ENCODE measurements at regions not wholly inside any gene's neighbourhood (a gene's known extent, or its start where the extent isn't known, plus 50 kb on each side); places are given as distances from the start of the nearest gene placed in this dataset.

- Histone ChIP-seq H3F3A (ENCODE audit: insufficient read depth, low read length, poor library complexity, severe bottlenecking) (no peaks in the 10 kb centered on the region), H3K36me3 (ENCODE audit: insufficient read depth, low read length) (no peaks in the 10 kb centered on the region), H3K9me3 (ENCODE audit: low read length) (no peaks in the 10 kb centered on the region), H3K9ac (ENCODE audit: low read length) (no peak overlapping the region), H3K79me2 (replicated peaks; ENCODE audit: insufficient read depth, low read length) (no peaks in the 10 kb centered on the region), H3K27me3 (ENCODE audit: insufficient read depth, low read depth, low read length) (no peaks in the 10 kb centered on the region), H3K4me2 (ENCODE audit: low read length) (no peak overlapping the region), H3K27ac (ENCODE audit: low read length) (no peak overlapping the region), H3K9me2 (ENCODE audit: insufficient read depth, low read length) (no peaks in the 10 kb centered on the region), H4K20me1 (ENCODE audit: insufficient read depth) (no peaks in the 10 kb centered on the region), H2AFZ (ENCODE audit: low read depth, low read length) (no peak overlapping the region), H3K4me3 (ENCODE audit: low read length) (no peak overlapping the region)
- no peak for TF ChIP-seq TAF1 (IDR thresholded peaks at IDR 0.05; ENCODE audit: low read depth)
- no peak for TF ChIP-seq SMC3 (conservative IDR thresholded peaks at IDR 0.05; ENCODE audit: poor library complexity)
- TF ChIP-seq MXI1 (conservative IDR thresholded peaks at IDR 0.05; ENCODE audit: poor library complexity, severe bottlenecking), result no peak
- TF ChIP-seq REST (IDR thresholded peaks at IDR 0.05; ENCODE audit: borderline replicate concordance), result no peak
- TF ChIP-seq CTCF (IDR thresholded peaks at IDR 0.05; ENCODE audit: poor library complexity, severe bottlenecking), result no peak
- TF ChIP-seq POLR2AphosphoS5 (IDR thresholded peaks at IDR 0.05), result no peak
- no peak for TF ChIP-seq EP300 (conservative IDR thresholded peaks at IDR 0.05; ENCODE audit: poor library complexity, severe bottlenecking)
- TF ChIP-seq RAD21 (conservative IDR thresholded peaks at IDR 0.05), result no peak
- TF ChIP-seq EZH2 (IDR thresholded peaks at IDR 0.05; ENCODE audit: borderline replicate concordance, insufficient read depth, low read length, poor library complexity, severe bottlenecking), result no peak
Measured at GRCh38 chr1:81449786-81450185, 350.9 kb upstream of the ADGRL2 start.

- Histone ChIP-seq H4K20me1 (ENCODE audit: insufficient read depth) (no peaks in the 10 kb centered on the region), H3K27me3 (ENCODE audit: insufficient read depth, low read depth, low read length) (no peaks in the 10 kb centered on the region), H2AFZ (ENCODE audit: low read depth, low read length) (no peak overlapping the region)
Measured at GRCh38 chr1:81446000-81446669, 354.6 kb upstream of the ADGRL2 start.

More at GRCh38 chr1:81446000-81446669, 354.6 kb upstream of the ADGRL2 start:
- Histone ChIP-seq H3K4me2 (ENCODE audit: low read length) (no peak overlapping the region), H3K27ac (ENCODE audit: low read length) (no peak overlapping the region), H3K36me3 (ENCODE audit: insufficient read depth, low read length) (no peaks in the 10 kb centered on the region), H3K4me3 (ENCODE audit: low read length) (no peak overlapping the region), H3K79me2 (replicated peaks; ENCODE audit: insufficient read depth, low read length) (no peaks in the 10 kb centered on the region), H3K9me3 (ENCODE audit: low read length) (no peaks in the 10 kb centered on the region), H3K9ac (ENCODE audit: low read length) (no peak overlapping the region), H3F3A (ENCODE audit: insufficient read depth, low read length, poor library complexity, severe bottlenecking) (no peaks in the 10 kb centered on the region), H3K9me2 (ENCODE audit: insufficient read depth, low read length) (no peaks in the 10 kb centered on the region)
- TF ChIP-seq CTCF (IDR thresholded peaks at IDR 0.05; ENCODE audit: poor library complexity, severe bottlenecking) (no peak), EP300 (conservative IDR thresholded peaks at IDR 0.05; ENCODE audit: poor library complexity, severe bottlenecking) (no peak), TAF1 (IDR thresholded peaks at IDR 0.05; ENCODE audit: low read depth) (no peak), REST (IDR thresholded peaks at IDR 0.05; ENCODE audit: borderline replicate concordance) (no peak), RAD21 (conservative IDR thresholded peaks at IDR 0.05) (no peak), MXI1 (conservative IDR thresholded peaks at IDR 0.05; ENCODE audit: poor library complexity, severe bottlenecking) (no peak), SMC3 (conservative IDR thresholded peaks at IDR 0.05; ENCODE audit: poor library complexity) (no peak), EZH2 (IDR thresholded peaks at IDR 0.05; ENCODE audit: borderline replicate concordance, insufficient read depth, low read length, poor library complexity, severe bottlenecking) (no peak), POLR2AphosphoS5 (IDR thresholded peaks at IDR 0.05) (no peak)

Data from neural cell (in vitro differentiated cells).